22Rv1 (cell line): ENCODE measurements at regions not wholly inside any gene's neighbourhood (a gene's known extent, or its start where the extent isn't known, plus 50 kb on each side); places are given as distances from the start of the nearest gene placed in this dataset.

ENCODE experiments used
- ZFX ChIP-seq: fragments of 450-650 bp; IDR thresholded peaks from 2 replicates; pipeline ENCODE4 v1.6.1; 2017; ENCODE audit warnings: antibody characterized with exemption, borderline replicate concordance
- TF ChIP-seq, protein P1 (sequence below): fragments of 450-650 bp; IDR thresholded peaks from 2 replicates; pipeline ENCODE4 v1.5.1; 2017; ENCODE audit warnings: mild to moderate bottlenecking

DNA sequence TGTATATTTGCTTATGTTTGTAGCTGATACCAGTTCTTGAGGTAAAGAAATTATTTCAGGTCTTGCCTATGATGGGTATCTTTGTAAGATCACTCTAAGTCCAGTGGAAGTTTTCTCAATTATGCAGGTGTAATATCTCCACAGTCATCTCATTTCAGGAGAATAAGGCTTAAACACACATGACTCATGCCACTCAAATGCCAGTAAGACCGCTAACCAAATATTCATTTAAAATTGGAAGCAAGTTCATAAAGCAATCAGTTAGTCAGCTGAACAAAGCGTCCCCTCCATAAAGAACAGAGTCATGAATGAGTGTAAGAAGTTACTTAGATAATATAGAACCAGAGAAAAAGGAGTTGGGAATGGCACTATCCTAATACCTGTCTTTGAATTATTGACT, 248.7 kb downstream of the LURAP1L start:
- TF ChIP-seq, protein P1, sequence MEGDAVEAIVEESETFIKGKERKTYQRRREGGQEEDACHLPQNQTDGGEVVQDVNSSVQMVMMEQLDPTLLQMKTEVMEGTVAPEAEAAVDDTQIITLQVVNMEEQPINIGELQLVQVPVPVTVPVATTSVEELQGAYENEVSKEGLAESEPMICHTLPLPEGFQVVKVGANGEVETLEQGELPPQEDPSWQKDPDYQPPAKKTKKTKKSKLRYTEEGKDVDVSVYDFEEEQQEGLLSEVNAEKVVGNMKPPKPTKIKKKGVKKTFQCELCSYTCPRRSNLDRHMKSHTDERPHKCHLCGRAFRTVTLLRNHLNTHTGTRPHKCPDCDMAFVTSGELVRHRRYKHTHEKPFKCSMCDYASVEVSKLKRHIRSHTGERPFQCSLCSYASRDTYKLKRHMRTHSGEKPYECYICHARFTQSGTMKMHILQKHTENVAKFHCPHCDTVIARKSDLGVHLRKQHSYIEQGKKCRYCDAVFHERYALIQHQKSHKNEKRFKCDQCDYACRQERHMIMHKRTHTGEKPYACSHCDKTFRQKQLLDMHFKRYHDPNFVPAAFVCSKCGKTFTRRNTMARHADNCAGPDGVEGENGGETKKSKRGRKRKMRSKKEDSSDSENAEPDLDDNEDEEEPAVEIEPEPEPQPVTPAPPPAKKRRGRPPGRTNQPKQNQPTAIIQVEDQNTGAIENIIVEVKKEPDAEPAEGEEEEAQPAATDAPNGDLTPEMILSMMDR: no peak
- TF ChIP-seq ZFX: no peak
